Mammary epithelial cell (primary cell): ENCODE measurements at regions not wholly inside any gene's neighbourhood (a gene's known extent, or its start where the extent isn't known, plus 50 kb on each side); places are given as distances from the start of the nearest gene placed in this dataset.

Experiments
- CTCF ChIP-seq, 2 donors: IDR thresholded peaks in 1 of 2; conservative IDR thresholded peaks in 1 of 2; 2 replicates each; pipeline ENCODE4 v1.5.1; 2011 to 2012; ENCODE audit warnings: inconsistent platforms in 2 of 2, low read length in 2 of 2, mild to moderate bottlenecking in 2 of 2, control low read depth in 1 of 2, low read depth in 1 of 2; ENCODE audit not compliant: insufficient read depth in 1 of 2; ENCODE audit errors: extremely low read depth in 1 of 2
- EZH2 ChIP-seq: IDR thresholded peaks from 2 replicates; pipeline ENCODE4 v1.6.1; 2012; ENCODE audit warnings: low read length, inconsistent platforms, borderline replicate concordance

DNA sequence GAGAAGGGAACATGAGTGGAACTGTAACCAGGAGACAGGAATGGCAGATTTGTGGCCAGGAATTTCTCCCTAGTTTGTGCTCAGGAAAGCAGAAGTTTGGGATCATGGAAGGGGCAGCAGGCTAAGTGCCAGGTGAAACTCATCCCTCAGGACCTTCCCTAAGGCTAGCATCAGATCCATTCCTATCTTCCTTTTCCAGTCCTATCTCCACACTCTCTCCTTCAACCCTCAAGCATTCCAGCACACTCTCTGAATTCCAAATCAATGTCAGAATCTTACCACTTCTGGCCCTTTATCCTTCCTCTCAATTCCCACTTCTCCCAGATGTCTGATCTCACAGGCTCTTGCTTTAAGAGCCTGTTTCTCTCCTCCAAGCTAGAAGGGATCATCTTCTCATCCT, 53.2 kb upstream of the GRIA1 start:
- TF ChIP-seq CTCF (conservative IDR thresholded peaks at IDR 0.05 in 1 of 2, IDR thresholded peaks at IDR 0.05 in 1 of 2; ENCODE audit: extremely low read depth in 1 of 2, insufficient read depth in 1 of 2, low read depth in 1 of 2, low read length in 2 of 2) (no peak), EZH2 (no peak)
